Stimulated activated CD8-positive, alpha-beta memory T cell treated with anti-CD3 and anti-CD28 coated beads, Interleukin-15, amount 100 ng/mL, for 24 hours (primary cell): ENCODE measurements at regions not wholly inside any gene's neighbourhood (a gene's known extent, or its start where the extent isn't known, plus 50 kb on each side); places are given as distances from the start of the nearest gene placed in this dataset.

ENCODE experiments used
- DNase-seq: peaks from one replicate; pipeline ENCODE4 v3.0.0-alpha.2; 2020; ENCODE audit warnings: low read depth

DNA sequence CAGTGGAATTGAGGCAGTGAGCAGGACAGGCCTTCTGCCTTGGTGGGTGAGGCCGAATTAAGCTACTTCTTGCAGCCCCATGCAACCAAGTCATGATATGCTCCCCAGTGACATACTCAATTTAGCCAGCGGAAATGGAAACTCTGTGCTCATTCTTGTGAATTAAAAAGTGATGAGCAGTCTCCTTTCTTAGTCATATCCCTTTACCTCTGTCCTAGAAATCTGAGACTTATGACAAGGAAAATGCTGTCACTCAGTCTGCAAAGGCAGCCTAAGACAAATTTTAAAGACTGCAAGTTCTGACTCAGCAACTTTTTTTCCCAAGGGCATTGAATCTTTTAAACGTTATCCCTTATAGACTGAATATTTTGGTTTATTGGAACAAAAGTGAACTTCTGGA, 218.2 kb downstream of the SH3BP4 start:
- DNase-seq, result no peak

DNA sequence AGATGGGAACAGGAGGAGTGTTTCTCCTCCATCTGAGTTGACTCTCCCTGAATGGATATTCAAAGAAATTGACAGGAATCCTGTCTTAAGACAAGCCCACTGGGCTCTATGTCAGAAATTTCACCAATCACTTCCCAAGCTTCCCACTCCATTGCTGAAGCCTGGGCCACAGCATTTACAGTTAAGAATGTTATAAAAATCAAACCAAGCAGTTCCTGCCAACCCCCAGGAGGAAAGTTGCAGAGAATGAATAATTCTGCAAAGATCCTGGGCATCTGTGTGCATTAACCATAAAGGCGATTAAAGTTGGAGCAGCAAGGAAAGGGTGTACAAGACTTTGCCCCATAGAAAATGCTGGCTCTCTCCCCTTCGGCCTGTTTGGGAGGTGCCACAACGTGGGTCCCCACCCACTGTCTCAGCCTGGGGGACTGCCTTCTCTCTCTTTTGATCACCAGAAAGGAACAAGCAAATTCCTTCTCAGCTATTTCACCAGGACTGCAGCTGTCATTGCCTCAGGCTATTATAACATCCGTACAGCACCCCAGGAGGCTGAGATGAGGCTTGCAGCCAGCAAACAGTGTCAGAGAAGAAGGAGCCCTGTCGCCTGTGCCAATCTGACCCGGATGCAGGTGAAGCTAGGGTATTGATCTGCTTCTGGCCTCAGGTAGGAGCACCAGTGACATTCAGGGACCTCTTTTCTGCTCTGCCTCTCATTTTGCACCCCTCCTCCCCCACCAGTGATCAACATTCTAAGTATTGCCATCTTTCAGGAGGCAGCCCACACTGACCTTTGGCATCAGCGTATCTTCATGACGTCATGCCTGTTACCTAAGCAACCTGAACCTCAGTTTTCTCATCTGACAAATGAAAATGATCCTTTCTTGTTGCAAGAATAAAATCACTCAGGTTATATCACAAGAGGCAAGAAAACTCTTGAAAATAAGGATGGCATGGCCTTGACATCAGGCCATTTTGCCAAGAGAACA, 219.0 kb downstream of the SH3BP4 start:
- DNase-seq, result no peak

DNA sequence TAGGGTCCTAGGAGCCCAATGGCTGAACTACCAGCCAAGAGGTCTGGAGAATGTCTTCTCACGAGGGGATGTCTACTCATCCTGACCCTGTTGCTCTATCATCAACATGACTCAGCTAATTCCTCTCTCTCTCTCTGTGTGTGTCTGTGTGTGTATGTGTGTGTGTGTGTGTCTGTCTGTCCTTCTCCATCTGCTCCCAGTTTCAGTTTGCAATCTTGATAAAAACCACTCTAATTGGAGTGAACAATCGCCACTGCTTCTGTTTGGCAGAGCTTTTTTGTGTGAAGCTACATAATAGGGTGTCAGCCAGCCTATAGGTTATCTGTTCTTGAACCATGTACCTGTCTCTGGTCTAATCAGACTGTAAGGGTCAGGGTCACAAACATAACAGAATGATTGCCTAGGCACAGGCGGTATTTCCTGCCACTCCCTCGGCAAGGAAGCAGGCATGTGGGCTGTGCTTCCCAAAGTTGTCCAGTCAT, 219.8 kb downstream of the SH3BP4 start:
- no peak for DNase-seq

DNA sequence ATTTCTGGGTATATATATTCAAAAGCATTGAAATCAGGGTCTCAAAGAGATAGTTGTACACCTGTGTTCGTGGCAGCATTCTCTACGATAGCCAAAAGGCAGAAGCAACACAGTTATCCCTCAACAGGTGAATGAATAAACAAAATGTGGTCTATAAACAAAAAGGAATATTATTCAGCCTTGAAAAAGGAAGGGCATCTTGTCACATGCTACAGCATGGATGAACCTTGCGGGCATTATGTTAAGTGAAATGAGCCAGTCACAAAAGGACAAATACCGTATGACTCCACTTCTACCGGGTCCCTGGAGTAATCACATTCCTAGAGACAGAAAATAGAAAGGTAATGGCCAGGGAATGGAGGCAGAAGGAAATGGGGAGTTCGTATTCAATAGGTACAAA, 228.8 kb downstream of the SH3BP4 start:
- DNase-seq, result no peak

DNA sequence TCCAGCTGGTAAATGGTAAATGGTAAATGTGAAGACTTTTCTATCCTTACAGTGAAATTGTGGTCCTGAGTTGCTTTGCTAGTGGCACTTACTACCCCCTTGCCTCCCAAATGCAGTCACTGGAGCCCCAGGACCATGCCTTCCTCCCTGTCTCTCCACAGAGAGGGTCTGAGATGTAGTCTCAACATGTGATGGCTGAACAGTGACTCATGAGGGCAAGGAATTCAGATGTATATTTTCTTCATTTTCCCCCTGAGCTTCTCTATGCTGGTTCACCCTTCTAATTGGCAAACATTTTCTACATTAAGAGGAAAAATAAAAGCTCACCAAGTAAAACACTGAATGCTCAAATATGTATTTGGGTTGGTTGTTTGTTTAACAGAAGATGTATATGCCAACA, 232.0 kb downstream of the SH3BP4 start:
- no peak for DNase-seq

DNA sequence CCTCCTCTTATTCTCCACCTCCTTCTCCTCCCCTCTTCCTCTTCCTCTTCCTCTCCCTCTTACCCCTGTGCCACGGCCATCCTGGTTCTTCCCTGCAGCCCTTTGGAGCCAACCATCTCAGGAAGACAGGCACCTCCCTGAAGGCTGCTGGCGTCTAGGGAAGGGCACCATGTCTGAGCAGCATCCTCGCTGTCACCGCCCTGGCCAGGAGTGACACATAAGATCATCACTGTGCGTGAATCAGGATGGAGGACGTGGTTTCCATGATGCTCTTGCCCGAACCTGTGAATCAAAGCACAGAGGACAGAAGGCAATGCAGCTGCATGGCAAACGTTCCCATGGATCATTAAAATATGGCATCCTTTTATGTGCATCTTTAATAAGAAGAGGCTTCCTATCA, 236.0 kb downstream of the SH3BP4 start:
- DNase-seq, result no peak

DNA sequence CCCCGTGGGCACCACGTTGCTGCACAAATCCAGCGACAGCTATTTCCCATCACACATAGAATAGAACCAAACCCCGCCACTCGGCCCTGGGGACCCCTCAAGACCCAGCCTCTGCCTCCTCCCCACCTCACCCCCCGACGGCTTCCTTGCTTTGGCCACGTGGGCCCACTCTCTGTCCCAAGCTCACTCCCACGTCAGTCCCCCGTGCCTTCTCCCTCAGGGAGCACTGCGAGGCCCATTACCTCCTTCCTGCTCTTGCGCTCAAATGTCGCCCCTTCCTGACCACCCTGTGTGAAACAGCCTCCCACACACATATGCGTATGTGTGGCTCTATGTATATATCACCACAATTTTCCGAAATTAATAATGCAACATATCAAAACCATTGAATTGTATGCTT, 239.7 kb downstream of the SH3BP4 start:
- DNase-seq, result no peak

DNA sequence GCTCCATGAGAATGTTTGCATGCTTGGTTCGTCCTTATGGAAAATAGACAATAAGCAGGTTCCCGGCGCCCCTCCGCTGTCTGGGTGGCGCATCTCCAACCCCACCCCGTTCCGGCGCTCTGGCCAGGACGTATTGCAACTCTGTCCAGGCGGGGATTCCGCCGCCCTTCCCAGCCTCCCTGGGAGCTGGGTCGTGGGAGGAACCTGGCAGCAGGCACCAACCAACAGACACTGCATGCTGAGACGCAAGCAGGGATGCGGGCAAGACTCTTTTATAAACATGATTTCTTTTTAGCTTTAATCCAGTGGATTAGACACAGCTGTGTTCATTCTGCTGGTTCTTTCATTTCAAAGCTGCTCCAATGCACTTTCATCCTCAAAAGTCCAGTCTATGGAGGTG, 240.2 kb downstream of the SH3BP4 start:
- DNase-seq, result no peak

DNA sequence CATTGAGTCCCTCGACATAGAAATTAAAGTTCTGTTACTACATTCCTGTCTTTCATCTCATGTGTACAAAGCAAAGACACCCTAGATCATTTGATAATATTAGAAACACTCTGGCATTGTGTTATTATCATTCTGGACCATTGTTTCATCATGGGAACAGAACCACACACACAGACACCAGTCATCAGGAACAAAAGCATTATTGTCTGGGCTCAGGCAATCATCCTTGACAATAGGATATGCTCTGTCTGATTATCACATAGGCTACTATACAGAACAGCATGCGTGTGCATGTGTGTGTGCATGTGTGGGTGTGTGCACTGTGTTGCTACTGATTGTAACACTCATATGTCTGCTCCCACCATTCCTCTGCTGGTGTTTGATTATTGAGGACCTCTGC, 242.5 kb downstream of the SH3BP4 start:
- DNase-seq, result no peak

DNA sequence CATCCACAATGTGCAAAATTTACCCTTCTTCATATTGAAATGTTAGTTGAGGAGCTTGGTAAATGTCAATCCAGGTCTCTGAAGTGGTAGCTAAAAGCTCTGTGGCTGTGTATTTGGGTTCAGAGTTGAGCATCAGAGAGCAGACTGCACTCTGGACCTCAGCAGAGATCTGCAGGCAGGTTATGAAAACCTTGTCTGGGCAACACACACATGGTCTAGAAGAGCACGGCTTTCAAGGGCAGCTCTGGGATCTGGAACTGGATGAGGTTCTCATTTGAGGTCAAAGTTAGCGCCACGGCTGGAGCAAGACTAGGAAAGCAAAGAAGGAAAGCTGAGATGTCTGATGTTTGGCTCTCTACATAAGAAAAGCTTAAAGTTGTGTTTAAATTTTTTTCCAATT, 243.0 kb downstream of the SH3BP4 start:
- no peak for DNase-seq

DNA sequence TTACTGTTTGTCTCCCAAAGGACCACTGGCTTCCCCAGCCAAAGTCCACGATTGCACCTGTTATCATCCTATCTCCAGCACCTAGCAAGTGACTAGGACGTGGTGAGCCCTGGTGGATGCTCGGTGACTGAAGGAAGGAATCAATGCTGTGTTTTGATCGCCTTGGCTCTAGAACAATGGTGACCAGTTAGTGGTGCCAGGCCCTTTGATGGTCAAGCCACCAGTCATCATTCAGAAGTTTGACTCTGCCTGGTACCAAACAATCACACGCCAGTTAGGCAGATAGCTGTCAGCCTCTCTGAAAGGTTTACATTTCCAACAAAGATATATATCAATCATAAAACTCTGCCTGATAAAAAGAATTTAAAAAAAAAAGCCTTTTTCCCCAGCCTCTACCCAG, 244.1 kb downstream of the SH3BP4 start:
- no peak for DNase-seq

DNA sequence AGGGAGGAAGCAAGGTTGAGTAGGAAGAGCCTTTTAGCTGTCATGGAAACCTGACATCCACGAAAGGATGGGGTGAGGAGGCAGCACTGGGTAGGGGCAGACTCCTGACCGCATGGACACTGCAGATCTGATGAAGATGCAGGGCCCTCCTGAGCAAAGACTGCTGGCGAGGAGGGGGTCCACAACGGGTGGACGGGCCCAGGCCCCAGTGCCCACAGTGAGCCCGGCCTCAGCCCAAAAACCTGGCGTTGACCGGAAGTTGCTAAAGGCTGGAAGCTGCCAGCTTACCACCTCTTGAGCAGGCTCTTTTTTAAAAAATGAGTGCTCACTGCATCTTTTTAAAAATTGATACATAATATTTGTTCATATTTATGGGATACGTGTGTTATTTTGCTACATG, 247.3 kb downstream of the SH3BP4 start:
- DNase-seq, result no peak

DNA sequence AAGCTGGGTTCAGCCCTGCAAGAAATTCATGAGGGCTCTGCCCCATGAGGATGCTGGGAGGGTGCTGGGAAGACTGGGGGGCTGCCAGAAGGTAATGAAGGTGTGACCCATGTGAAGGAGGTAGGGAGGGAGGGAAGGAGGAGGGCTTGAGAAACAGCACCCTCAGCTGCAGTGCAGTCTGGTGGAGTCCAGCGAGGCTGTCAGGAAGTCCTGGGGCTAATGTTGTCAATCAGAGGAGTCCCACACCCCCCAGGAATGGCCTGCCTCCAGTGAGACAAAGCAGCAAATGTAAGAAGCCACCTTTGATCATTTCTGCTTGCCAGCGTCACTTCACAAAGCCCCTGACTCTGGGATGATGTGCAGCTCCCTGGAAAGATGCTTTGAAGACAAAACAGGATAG, 248.4 kb downstream of the SH3BP4 start:
- no peak for DNase-seq

DNA sequence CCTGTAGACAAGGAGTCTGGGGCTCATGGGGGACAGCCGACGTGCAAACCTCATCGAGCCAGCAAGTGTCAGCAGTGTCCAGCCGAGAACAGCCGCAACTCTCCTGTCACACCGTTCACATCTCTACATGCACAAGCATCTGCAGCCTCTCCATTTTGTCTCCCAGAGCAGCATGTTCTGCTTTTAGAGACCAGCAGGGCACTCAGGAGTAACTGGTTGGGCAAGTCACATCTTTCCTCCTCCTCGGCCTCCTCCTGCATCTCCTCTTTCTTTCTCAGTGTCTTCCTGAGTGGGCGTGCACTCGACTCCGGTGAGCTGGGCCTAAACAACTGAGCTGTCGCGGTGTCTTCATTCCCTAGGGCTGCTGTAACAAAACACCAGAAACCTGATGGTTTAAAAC, 249.9 kb downstream of the SH3BP4 start:
- DNase-seq, result no peak

DNA sequence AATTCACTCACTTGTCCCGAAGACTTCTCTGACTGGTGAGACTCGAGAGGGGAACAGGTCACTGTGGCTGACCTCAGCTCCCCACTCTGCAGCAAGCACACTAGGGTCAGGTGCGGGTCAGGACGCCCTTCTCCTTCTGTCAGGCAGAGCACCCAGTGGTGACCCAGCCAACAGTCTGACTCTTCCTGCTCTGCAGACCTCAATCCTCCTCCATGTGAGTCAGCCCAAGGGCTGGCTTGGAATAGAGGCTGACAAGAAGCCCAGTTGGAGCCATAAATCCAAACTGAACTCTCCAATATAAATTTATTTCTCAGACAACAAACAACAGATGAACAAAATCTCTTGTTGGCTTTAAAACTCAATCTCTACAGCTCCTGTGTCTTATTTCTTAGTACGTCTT, 253.1 kb downstream of the SH3BP4 start:
- DNase-seq, result no peak

DNA sequence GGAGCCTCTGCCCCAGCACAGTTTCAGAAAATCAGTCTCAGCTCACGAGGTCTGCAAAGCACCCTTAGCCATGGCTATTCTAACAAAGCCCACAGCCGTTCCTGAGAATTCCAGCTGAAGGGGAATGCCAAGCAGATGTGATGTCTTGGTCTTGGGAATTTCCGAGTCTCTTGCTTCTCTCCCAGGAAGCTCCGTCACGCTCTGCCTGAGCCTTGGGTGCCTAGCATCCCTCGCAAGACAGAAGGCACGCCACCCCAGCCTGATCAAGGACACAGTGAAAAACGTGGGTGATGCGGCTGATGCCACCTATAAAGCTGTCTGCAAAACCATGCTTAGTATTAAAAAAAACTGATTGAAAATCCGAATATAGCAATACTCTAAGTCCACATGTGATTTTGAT, 254.6 kb downstream of the SH3BP4 start:
- no peak for DNase-seq

DNA sequence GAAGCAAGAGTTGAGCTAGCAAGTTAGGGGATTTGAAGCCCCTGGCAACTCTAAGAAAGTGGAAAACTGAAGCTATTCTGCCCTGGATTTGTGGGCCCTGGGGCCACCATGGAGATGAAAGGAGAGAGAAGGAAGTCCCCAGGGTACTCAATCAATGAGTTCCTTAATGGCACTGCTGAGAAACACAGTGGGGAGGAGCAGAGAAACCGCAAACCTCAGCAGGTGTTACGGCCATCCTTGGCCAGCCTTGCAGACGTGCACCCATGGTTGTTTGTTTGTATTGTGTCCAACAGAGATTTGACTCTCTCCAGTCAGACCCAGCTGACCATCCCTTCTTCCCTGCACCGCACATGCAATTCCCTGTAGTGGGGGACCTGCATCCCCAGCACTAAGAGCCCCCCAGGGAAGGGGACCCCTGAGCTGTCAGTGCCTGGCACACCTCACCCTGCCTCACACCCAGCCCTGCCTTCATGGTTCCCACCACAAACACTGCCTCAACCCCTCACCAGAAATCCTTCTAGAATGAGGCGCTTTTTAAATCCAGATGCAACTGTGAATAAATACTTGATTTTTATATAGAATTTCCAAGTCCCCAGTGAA, 255.3 kb downstream of the SH3BP4 start:
- no peak for DNase-seq

DNA sequence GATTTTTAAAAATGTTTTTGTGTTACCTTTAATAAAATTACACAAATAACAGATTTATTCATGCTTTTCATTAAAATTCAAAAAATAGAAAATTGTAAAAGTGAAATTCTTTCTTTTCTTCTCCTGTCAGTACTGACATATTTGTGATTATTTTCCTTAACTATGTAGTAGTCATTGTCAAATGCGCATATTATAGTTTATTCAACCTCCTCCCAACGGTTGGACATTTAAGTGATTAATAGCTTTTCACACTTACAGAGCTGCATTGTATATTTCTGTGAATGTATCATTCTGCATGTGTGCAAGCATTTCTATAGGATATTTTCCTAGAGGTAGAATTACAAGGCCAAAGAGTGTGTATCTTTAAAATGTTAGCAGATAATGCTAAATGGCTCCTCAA, 259.2 kb downstream of the SH3BP4 start:
- no peak for DNase-seq

DNA sequence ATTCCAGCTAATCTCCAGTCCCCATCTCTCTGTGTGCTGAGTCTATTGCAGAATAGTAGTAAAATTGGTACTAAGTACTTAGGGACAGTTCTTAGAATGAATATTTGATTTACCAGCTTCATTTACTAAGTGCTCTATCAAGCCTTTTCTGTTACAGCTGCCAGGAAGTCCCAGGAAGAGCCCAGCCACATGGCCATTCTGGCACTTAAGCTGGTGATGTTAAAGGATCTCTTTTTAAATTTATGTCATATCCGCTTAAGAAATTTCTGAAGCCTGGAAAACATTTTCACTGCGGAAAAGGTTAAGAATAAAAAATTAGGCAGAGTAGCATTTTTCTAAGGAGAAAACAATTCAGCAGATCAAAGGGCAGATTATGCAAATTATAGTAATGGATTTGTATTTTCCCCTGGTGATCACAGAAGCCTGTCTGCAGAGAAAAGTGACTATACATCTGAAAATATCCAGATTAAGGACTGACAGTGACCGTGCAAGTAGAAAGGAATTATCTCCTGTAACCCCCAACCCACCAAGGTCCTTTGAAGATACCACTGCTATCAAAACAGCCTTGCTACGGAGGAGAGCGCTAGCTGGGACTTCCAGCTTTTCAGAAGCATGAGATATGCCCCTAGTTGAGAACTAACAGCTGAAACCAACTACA, 260.8 kb downstream of the SH3BP4 start:
- no peak for DNase-seq

DNA sequence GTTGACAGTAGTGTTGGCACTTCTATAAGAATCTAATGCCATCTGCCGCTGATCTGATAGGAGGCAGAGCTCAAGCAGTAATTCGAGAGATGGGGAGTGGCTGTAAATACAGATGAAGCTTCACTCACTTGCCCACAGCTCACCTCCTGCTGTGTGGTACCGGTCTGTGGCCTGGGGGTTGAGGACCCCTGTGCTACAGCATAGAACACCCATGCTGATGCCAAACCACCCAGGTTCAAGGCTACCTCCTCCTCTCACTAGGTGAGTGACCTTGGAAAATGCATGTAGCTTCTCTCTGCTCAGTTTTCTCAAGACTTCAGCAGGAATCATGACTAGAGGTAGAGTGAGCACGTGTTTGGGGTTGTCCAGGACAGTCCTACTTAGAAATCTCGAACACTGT, 263.4 kb downstream of the SH3BP4 start:
- DNase-seq, result no peak

DNA sequence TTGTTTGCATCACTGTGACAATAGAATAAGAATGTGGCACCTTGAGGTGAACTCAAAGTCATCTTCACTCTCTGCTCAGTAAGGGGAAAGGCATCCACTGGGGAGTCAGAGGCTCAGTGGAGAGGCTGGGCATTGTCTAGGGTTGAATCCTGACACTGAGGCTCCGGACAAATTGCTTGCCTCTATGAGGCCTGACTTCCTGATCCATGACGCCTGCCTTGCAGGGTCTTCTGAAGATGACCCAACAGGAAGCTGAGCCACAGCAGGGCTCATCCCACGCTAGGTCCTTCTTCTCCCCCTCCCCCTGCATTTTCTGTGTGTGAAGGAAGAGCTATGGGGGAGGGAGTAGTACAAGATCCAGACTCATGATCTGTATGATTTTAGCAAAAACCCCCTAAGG, 265.1 kb downstream of the SH3BP4 start:
- DNase-seq, result no peak

DNA sequence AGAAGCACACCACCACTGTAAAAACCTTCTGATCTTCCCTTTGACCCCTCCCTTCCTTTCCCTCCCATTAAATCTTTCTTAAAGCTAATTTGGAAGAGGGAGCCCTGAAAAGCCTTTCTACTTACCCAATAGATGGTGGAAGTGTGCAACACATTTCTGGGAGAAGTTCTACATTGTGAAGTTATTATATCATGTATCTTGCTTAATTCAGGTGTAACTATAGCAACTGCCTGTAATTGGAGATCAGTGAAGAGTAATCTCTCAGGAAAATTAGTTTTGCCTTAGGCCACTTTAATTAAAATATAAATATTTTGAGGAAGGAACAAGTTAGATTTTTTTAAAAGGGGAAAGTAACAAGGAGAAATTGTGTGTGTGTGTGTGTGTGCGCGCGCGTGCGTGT, 266.0 kb downstream of the SH3BP4 start:
- DNase-seq, result no peak

DNA sequence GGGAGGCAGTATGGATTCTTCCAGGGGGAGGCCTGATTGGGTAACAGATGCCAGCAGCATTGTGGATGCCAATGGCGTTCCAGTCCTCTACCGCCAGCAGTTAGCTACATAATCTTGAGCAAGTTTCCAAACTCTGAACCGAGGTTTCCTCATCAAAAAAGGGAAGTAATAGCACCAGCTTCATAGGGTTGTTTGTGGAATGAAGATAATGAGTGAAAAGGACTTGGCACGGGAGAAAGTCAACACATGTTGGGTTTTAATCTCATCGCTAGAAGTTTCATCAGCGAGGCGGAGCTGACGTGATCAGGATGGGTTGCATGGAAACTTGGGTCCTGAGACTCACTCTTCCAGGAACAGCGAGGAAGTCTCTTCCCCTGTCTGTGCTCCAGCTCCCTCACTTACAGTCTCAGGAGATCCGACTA, 266.7 kb downstream of the SH3BP4 start:
- no peak for DNase-seq
